22Rv1 (cell line): ENCODE measurements at regions not wholly inside any gene's neighbourhood (a gene's known extent, or its start where the extent isn't known, plus 50 kb on each side); places are given as distances from the start of the nearest gene placed in this dataset.

ENCODE experiments used
- ZFX ChIP-seq: fragments of 450-650 bp; IDR thresholded peaks from 2 replicates; pipeline ENCODE4 v1.6.1; 2017; ENCODE audit warnings: antibody characterized with exemption, borderline replicate concordance
- TF ChIP-seq, protein P1 (sequence below): fragments of 450-650 bp; IDR thresholded peaks from 2 replicates; pipeline ENCODE4 v1.5.1; 2017; ENCODE audit warnings: mild to moderate bottlenecking

DNA sequence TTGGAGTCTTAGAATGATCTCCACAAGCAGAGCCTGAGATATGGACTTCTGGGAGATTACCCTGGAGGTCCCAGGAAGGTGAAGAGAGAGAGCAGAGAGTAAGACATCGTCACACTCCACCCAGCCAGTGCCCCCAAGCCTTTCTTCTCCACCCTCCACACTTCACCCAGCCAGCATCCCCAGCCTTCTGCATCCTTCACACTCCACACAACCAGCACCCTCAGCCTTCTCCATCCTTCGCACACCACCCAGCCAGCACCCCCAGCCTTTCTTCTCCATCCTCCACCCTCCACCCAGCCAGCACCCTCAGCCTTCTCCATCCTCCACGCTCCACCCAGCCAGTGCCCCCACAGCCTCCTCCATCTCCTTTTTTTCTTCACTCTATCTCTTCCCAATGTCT is 603.9 kb upstream of the B3GAT1 start:
- TF ChIP-seq, protein P1, sequence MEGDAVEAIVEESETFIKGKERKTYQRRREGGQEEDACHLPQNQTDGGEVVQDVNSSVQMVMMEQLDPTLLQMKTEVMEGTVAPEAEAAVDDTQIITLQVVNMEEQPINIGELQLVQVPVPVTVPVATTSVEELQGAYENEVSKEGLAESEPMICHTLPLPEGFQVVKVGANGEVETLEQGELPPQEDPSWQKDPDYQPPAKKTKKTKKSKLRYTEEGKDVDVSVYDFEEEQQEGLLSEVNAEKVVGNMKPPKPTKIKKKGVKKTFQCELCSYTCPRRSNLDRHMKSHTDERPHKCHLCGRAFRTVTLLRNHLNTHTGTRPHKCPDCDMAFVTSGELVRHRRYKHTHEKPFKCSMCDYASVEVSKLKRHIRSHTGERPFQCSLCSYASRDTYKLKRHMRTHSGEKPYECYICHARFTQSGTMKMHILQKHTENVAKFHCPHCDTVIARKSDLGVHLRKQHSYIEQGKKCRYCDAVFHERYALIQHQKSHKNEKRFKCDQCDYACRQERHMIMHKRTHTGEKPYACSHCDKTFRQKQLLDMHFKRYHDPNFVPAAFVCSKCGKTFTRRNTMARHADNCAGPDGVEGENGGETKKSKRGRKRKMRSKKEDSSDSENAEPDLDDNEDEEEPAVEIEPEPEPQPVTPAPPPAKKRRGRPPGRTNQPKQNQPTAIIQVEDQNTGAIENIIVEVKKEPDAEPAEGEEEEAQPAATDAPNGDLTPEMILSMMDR: no peak
- no peak for TF ChIP-seq ZFX
